ENCODE measurements at regions not wholly inside any gene's neighbourhood (a gene's known extent, or its start where the extent isn't known, plus 50 kb on each side); places are given as distances from the start of the nearest gene placed in this dataset.

DNA sequence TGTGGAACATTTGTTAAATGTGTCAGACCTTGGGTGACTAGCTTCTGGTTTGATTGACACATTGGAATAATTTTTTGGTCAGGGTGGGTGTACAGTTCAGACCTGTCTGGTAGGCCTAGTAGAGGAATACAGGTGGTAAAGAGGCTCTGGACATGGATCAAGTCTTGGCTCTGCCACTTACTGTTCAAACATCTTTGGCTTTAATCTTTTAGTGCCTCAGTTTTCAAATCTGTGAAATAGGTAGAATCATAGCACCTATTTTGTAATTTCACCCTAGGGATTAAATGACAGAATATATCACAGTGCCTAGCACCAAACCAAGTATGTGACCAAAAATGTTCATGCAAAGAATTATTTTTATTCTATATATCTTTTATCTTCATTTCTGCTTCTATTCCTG is 340.4 kb downstream of the RPS6KC1 start:
- DNase-seq (ENCODE audit: low read depth), result no peak
- no peak for TF ChIP-seq CTCF (IDR thresholded peaks at IDR 0.05; ENCODE audit: insufficient read depth, low read depth, low read length, missing control alignments)
- no peak overlapping the region for H3K4me3 ChIP-seq (ENCODE audit: low read depth, low read length)

GRCh38 chr1:213393860-213394259 is 342.8 kb downstream of the RPS6KC1 start:
- DNase-seq (ENCODE audit: low read depth), result no peak
- no peak for TF ChIP-seq CTCF (IDR thresholded peaks at IDR 0.05; ENCODE audit: insufficient read depth, low read depth, low read length, missing control alignments)
- H3K4me3 ChIP-seq (ENCODE audit: low read depth, low read length), result no peak overlapping the region

DNA sequence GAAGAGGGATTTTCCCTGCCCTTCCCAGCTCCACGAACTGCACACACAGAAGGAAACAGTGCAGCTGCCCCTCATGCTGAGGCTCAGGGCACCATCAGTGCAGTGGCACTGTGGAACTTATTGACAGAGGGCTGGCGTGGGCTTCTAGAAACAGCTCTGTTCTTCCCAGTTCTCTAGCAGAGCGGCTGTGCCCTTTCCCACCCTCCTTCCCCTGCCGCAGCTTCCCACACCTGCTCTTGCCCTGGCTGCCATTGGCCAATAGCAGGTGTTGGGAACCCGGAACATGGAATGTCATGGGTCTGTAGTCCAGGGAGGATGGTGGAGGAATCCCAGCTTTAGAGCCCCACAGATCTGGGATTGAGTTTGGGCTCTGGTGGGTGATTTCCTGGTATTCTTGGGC is 343.8 kb downstream of the RPS6KC1 start:
- H3K4me3 ChIP-seq (ENCODE audit: low read depth, low read length), result no peak overlapping the region
- no peak for TF ChIP-seq CTCF (IDR thresholded peaks at IDR 0.05; ENCODE audit: insufficient read depth, low read depth, low read length, missing control alignments)
- DNase-seq (ENCODE audit: low read depth), result no peak

GRCh38 chr1:213397638-213398037 is 346.6 kb downstream of the RPS6KC1 start:
- no peak for DNase-seq (ENCODE audit: low read depth)
- TF ChIP-seq CTCF (IDR thresholded peaks at IDR 0.05; ENCODE audit: insufficient read depth, low read depth, low read length, missing control alignments), result no peak
- H3K4me3 ChIP-seq (ENCODE audit: low read depth, low read length), result no peak overlapping the region

GRCh38 chr1:213399695-213400094 is 348.7 kb downstream of the RPS6KC1 start:
- H3K4me3 ChIP-seq (ENCODE audit: low read depth, low read length), result no peak overlapping the region
- DNase-seq (ENCODE audit: low read depth), result no peak
- TF ChIP-seq CTCF (IDR thresholded peaks at IDR 0.05; ENCODE audit: insufficient read depth, low read depth, low read length, missing control alignments), result no peak

DNA sequence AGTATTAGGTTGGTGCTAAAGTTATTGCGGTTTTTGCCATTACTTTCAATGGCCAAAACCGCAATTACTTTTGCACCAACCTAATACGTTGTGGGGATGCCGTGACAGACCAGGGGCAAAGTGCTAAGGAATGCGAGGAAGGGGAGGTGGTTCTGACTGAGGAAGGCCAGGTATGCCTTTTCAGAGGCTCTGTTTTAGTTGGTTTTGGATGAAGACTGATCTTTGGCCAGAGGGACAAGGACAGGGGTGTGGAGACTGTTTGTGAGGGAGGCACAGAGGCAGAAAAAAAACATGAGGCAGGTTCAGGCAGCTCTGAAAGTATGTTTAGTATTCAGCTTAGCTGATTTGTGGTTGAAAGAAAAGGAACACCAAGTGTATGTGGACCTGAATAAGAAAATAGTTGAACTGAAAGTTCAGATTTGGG is 358.2 kb downstream of the RPS6KC1 start:
- no peak overlapping the region for H3K4me3 ChIP-seq (ENCODE audit: low read depth, low read length)
- no peak for TF ChIP-seq CTCF (IDR thresholded peaks at IDR 0.05; ENCODE audit: insufficient read depth, low read depth, low read length, missing control alignments)
- DNase-seq (ENCODE audit: low read depth), result no peak

DNA sequence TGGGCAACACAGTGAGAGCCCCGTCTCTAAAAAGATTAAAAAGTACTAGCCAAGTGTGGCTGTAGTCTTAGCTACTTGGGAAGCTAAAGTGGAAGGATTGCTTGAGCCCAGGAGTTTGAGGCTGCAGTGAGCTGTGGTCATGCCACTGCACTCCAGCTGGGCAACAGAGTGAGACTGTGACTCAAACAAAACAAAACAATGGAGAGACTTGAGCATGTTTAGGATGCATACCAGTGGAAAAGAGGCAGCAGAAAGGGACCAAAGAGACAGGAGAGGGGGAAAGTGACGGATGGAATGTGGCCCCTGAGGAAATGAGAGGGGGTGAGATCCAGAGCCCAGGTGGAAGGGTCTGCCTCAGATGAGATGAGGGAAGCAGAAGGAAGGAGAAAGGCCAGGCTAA is 358.9 kb downstream of the RPS6KC1 start:
- no peak for TF ChIP-seq CTCF (IDR thresholded peaks at IDR 0.05; ENCODE audit: insufficient read depth, low read depth, low read length, missing control alignments)
- H3K4me3 ChIP-seq (ENCODE audit: low read depth, low read length), result no peak overlapping the region
- no peak for DNase-seq (ENCODE audit: low read depth)

Measured in GM12865 (cell line).